Mucosa of descending colon (tissue), 3 donors: ENCODE measurements at regions not wholly inside any gene's neighbourhood (a gene's known extent, or its start where the extent isn't known, plus 50 kb on each side); places are given as distances from the start of the nearest gene placed in this dataset. TPM values are rescaled to one million over a fixed set of nuclear protein-coding genes. Genes with fewer than 3 reads are reported as not detected.

Experiments used
- ATAC-seq: fragments of 200-7000 bp; cut with Tn5 transposase; one replicate; pipeline ENCODE4 v1.9.1; 2020; ENCODE audit warnings: mild to moderate bottlenecking, moderate library complexity
- DNase-seq, 3 donors: peaks; one replicate each; pipeline ENCODE4 v3.0.0-alpha.2; 2020
- H3K36me3 ChIP-seq: fragments of 200-600 bp; one replicate; pipeline ENCODE4 v1.8.0; 2021; ENCODE audit warnings: low read depth, mild to moderate bottlenecking
- H3K4me1 ChIP-seq: fragments of 200-600 bp; one replicate; pipeline ENCODE4 v1.8.0; 2021; ENCODE audit warnings: low read depth, mild to moderate bottlenecking
- H3K4me3 ChIP-seq: fragments of 200-600 bp; one replicate; pipeline ENCODE4 v1.8.0; 2021; ENCODE audit warnings: mild to moderate bottlenecking
- H3K9me3 ChIP-seq: fragments of 200-600 bp; one replicate; pipeline ENCODE4 v1.8.0; 2021; ENCODE audit warnings: mild to moderate bottlenecking
- CTCF ChIP-seq: fragments of 200-600 bp; IDR thresholded peaks from one replicate; pipeline ENCODE4 v1.8.0; 2022; ENCODE audit warnings: antibody characterized with exemption, mild to moderate bottlenecking
- intact Hi-C, 2 donors: fragments of 100-400 bp; cut with DNase I in 1 of 2; cut with micrococcal nuclease in 1 of 2; formaldehyde crosslinking; loops; one replicate each; pipeline versions ENCODE4 v1.11.0 to v1.11.1; 2022; cut with DNase I, micrococcal nuclease
- microRNA-seq: library from miRNA; unstranded; fragments of <30 nt; microRNA quantifications from one replicate; pipeline ENCODE4, GENCODE V29; 2019
- donor health status: DM: no; HTN: no; CAD: no; lungs with moderate emphysema.
- donor health status: DM: no; HTN: no; CAD: no.
- donor health status: DM: no; HTN: yes; CAD: no.

- H3K36me3 ChIP-seq = no peaks in the 10 kb centered on the region
- TF ChIP-seq CTCF = no peak
- ATAC-seq = no peak
Observed at GRCh38 chr4:182188622-182189021, 54.6 kb upstream of the TENM3 start.

GRCh38 chr4:182189103-182189878 lies 53.9 kb upstream of the TENM3 start:
- H3K4me1 ChIP-seq = no peaks in the 10 kb centered on the region
- intact Hi-C loops = no loop called here
- no peak for ATAC-seq
- H3K9me3 ChIP-seq = no peaks in the 10 kb centered on the region
- no peak for TF ChIP-seq CTCF
- no peak for DNase-seq
- H3K4me3 ChIP-seq = no peak overlapping the region
- no peaks in the 10 kb centered on the region for H3K36me3 ChIP-seq

More at GRCh38 chr4:182188622-182189021, 54.6 kb upstream of the TENM3 start:
- intact Hi-C loops = no loop called here
- H3K9me3 ChIP-seq = no peaks in the 10 kb centered on the region
- no peak for DNase-seq
- no peak overlapping the region for H3K4me3 ChIP-seq
- no peaks in the 10 kb centered on the region for H3K4me1 ChIP-seq

- no peak for DNase-seq
- Histone ChIP-seq H3K36me3 (no peaks in the 10 kb centered on the region), H3K4me3 (no peak overlapping the region), H3K9me3 (no peaks in the 10 kb centered on the region), H3K4me1 (no peaks in the 10 kb centered on the region)
- intact Hi-C loops = no loop called here
- ATAC-seq = no peak
- no peak for TF ChIP-seq CTCF
Observed at GRCh38 chr4:182190306-182190705, 52.9 kb upstream of the TENM3 start.

GRCh38 chr4:182192511-182193181 lies 50.6 kb upstream of the TENM3 start:
- H3K36me3 ChIP-seq = no peaks in the 10 kb centered on the region
- DNase-seq = no peak
- intact Hi-C loops = no loop called here
- H3K4me3 ChIP-seq = no peak overlapping the region
- no peaks in the 10 kb centered on the region for H3K9me3 ChIP-seq
- TF ChIP-seq CTCF = no peak
- no peaks in the 10 kb centered on the region for H3K4me1 ChIP-seq
- ATAC-seq = no peak

GRCh38 chr4:182193311-182193710 lies 49.9 kb upstream of the TENM3 start:
- DNase-seq (no peak), ATAC-seq (no peak)
- TF ChIP-seq CTCF = no peak
- H3K36me3 ChIP-seq = no peaks in the 10 kb centered on the region
- H3K9me3 ChIP-seq = no peaks in the 10 kb centered on the region
- no peak overlapping the region for H3K4me3 ChIP-seq
- no peaks in the 10 kb centered on the region for H3K4me1 ChIP-seq
- intact Hi-C loops = no loop called here

Small RNA genes in the stretch of these regions (microRNA-seq; reads per million reads assigned to microRNA genes)
- not detected for gene MIR1305
